SU-DHL-6 (cell line): ENCODE measurements at regions not wholly inside any gene's neighbourhood (a gene's known extent, or its start where the extent isn't known, plus 50 kb on each side); places are given as distances from the start of the nearest gene placed in this dataset.

ENCODE experiments used
- EZH2phosphoT487 ChIP-seq: fragments of 200-600 bp; sonication (generic), shearing (Covaris generic); conservative IDR thresholded peaks from 2 replicates; pipeline ENCODE4 v1.6.1; 2018; ENCODE audit warnings: mild to moderate bottlenecking, antibody characterized with exemption, low read length, moderate library complexity, mixed read lengths
- TF ChIP-seq, protein P1 (sequence below): fragments of 200-600 bp; sonication (generic); IDR thresholded peaks from one replicate; pipeline ENCODE4 v1.5.1; 2017; ENCODE audit warnings: antibody characterized with exemption, mild to moderate bottlenecking, low read length, moderate library complexity; ENCODE audit not compliant: insufficient read depth, poor library complexity, severe bottlenecking

GRCh38 chr6:137389150-137389704 is 105.0 kb downstream of the OLIG3 start:
- TF ChIP-seq, protein P1, sequence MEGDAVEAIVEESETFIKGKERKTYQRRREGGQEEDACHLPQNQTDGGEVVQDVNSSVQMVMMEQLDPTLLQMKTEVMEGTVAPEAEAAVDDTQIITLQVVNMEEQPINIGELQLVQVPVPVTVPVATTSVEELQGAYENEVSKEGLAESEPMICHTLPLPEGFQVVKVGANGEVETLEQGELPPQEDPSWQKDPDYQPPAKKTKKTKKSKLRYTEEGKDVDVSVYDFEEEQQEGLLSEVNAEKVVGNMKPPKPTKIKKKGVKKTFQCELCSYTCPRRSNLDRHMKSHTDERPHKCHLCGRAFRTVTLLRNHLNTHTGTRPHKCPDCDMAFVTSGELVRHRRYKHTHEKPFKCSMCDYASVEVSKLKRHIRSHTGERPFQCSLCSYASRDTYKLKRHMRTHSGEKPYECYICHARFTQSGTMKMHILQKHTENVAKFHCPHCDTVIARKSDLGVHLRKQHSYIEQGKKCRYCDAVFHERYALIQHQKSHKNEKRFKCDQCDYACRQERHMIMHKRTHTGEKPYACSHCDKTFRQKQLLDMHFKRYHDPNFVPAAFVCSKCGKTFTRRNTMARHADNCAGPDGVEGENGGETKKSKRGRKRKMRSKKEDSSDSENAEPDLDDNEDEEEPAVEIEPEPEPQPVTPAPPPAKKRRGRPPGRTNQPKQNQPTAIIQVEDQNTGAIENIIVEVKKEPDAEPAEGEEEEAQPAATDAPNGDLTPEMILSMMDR = no peak
- no peak for TF ChIP-seq EZH2phosphoT487
